ENCODE measurements at regions not wholly inside any gene's neighbourhood (a gene's known extent, or its start where the extent isn't known, plus 50 kb on each side); places are given as distances from the start of the nearest gene placed in this dataset.

- TF ChIP-seq GATA3 (IDR thresholded peaks at IDR 0.05; ENCODE audit: low read depth, low read length): no peak
- no peak for TF ChIP-seq GATA2 (IDR thresholded peaks at IDR 0.05; ENCODE audit: low read depth, low read length)
Observed at GRCh38 chr12:89891933-89892332, 183.3 kb upstream of the ATP2B1 start.

DNA sequence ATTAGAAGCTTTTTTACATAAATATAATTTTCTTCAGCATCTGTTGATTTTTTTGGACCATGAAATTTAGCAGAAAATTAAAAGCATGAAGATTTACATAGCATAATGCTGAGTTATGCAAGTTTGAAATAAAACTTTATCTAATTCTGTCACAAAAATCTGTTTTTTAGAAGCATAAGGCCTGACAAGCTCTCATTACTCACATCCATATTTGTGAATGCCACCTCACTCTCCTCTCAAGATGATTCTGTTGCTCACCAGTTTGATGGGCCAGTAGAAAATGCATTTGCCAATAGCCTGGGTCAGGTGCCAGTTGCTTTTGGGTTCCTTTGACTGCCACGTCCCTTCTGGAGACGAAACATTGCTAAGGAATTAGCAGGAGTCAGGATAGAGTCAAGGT is 181.5 kb upstream of the ATP2B1 start:
- TF ChIP-seq GATA2 (IDR thresholded peaks at IDR 0.05; ENCODE audit: low read depth, low read length): no peak
- no peak for TF ChIP-seq GATA3 (IDR thresholded peaks at IDR 0.05; ENCODE audit: low read depth, low read length)

GRCh38 chr12:89889062-89889461 is 180.4 kb upstream of the ATP2B1 start:
- TF ChIP-seq GATA3 (IDR thresholded peaks at IDR 0.05; ENCODE audit: low read depth, low read length) (no peak), GATA2 (IDR thresholded peaks at IDR 0.05; ENCODE audit: low read depth, low read length) (no peak)

DNA sequence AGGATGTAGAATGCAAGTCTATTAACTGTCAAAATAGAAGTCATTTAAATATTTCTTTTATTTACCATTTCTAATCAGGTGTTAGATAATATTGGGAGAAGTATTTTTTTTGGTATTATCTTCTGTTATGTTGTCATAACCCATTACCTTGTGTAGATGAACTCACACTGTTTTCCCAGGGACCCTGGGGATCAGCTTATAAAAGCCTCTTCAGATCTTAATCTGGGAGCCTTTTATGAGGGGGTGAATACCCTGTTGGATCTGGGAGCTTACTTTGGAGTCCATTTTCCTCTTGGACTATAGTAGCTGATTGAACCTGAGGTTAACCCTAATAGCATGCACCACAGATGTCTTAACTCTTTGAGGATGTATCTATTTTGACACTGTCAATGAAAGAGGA is 176.3 kb upstream of the ATP2B1 start:
- TF ChIP-seq GATA2 (IDR thresholded peaks at IDR 0.05; ENCODE audit: low read depth, low read length) (no peak), GATA3 (IDR thresholded peaks at IDR 0.05; ENCODE audit: low read depth, low read length) (no peak)

DNA sequence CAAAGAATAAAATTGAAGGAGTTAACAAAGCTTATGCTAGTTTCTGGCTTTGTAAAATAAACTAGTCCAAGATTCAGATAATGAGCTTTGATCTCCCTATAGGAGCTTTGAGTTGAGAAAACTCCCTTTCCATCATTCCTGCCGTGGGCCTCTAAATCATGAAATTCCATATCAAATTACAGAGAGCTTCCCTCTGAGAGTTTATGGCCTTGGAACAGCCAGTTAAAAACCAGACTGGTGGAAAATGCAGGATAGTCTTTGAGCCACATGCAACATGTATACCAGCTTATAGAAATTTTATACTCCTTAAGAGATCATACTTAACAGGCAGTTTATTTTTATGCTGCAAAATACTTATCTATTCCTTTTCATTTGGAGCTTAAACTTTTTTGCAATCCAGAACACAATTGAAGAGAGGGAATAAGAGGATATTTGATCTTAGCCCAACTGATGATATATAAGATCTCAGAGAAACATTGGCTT is 175.8 kb upstream of the ATP2B1 start:
- no peak for TF ChIP-seq GATA2 (IDR thresholded peaks at IDR 0.05; ENCODE audit: low read depth, low read length)
- no peak for TF ChIP-seq GATA3 (IDR thresholded peaks at IDR 0.05; ENCODE audit: low read depth, low read length)

DNA sequence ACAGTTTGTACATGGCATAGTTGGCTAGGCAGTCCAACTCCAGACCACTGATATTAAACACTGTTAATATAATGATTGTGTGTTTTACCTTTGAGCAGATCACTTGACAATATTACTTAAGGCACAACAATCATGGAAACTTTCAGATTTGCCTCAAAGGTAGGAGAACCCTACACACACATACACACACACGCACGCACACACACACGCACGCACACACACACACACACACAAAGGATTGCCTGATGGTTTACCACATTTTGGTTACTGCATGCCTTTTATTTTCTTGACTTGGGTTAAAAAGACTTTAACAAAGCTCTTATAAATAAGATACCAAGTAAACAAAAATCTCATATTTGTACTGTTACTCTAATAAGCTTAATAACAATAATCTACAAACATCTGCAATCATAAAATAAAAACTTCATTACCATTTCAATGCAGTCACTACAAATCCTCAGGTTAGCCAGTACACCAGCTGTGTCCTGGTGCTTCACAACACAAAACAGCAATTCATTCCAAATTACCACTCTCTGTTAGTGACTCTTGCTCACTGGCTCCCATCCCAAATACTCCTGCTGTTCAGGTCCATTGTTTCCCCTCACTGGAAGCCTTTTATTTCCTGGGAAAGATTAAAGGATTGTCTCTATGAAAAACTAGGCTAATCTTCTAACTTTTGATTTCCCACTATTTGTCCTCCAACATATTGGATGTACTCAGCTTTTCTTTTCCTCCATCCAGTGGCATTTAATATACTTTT is 175.2 kb upstream of the ATP2B1 start:
- TF ChIP-seq GATA3 (IDR thresholded peaks at IDR 0.05; ENCODE audit: low read depth, low read length): no peak
- no peak for TF ChIP-seq GATA2 (IDR thresholded peaks at IDR 0.05; ENCODE audit: low read depth, low read length)

GRCh38 chr12:89882792-89883191 is 174.2 kb upstream of the ATP2B1 start:
- no peak for TF ChIP-seq GATA3 (IDR thresholded peaks at IDR 0.05; ENCODE audit: low read depth, low read length)
- TF ChIP-seq GATA2 (IDR thresholded peaks at IDR 0.05; ENCODE audit: low read depth, low read length): no peak

- TF ChIP-seq GATA3 (IDR thresholded peaks at IDR 0.05; ENCODE audit: low read depth, low read length): no peak
- no peak for TF ChIP-seq GATA2 (IDR thresholded peaks at IDR 0.05; ENCODE audit: low read depth, low read length)
Observed at GRCh38 chr12:89882050-89882449, 173.4 kb upstream of the ATP2B1 start.

DNA sequence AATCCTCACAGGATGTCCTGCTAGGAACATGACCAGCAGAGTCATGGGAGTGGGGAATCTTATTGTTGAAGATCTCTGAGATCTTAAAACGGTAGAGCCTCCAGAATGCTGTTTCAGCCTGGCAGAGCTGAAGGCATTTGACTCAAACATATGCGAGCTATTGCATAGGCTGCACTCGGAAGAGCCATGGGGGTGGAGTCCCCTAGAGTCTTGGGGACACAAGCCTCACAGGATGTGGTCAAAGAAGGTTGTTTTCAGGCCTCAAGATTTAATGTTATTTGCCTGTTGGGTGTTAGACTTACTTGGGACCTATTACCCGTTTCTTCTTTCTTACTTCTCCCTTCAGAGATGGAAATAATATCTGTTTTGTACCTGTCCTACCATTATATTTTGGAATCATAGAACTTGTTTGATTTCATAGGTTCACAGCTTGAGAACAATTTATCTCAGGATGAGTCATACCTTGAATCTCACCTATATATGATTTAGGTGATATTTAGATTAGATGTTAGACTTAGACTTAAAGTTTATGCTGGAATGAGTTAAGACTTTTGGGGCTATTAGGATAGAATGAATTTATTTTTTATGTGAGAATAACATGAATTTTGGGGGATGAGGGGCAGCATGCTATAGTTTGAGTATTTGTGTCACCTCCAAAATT is 172.2 kb upstream of the ATP2B1 start:
- no peak for TF ChIP-seq GATA3 (IDR thresholded peaks at IDR 0.05; ENCODE audit: low read depth, low read length)
- no peak for TF ChIP-seq GATA2 (IDR thresholded peaks at IDR 0.05; ENCODE audit: low read depth, low read length)

DNA sequence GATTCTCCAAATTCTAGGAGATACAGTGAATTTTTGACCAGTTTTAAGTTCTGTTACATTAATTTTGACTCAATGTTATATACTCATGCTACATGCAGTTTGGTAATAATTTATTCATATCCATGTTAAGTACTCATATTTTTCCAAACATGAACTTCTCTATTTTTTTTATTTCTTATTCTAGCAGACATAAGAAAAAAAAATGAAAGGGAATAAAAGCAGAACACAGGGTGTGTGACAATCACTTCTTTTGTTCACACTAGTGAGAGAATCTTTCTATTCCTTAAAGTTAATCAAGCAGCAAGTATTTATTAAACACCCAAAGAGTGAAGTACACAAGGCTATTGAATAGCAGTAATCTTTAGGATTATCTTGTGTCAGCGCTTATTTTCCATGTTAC is 171.1 kb upstream of the ATP2B1 start:
- TF ChIP-seq GATA2 (IDR thresholded peaks at IDR 0.05; ENCODE audit: low read depth, low read length) (no peak), GATA3 (IDR thresholded peaks at IDR 0.05; ENCODE audit: low read depth, low read length) (no peak)

GRCh38 chr12:89878950-89879349 is 170.3 kb upstream of the ATP2B1 start:
- TF ChIP-seq GATA2 (IDR thresholded peaks at IDR 0.05; ENCODE audit: low read depth, low read length): no peak

DNA sequence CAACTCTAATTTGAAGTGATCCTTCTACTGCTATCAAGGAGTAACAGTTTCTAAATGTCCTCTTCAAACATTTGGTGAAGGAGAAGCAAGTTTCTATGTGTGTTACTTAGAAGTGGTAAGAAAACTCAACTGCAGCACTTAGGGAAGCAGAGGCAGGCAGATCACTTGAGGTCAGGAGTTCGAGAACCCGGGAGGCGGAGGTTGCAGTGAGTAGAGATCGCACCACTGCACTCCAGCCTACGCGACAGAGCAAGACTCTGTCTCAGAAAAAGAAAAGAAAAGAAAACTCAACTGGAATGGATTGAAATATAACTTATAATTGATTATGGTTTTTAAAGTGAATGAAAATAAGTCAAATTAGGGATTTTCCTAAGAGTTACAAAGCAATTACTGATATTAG is 169.7 kb upstream of the ATP2B1 start:
- TF ChIP-seq GATA3 (IDR thresholded peaks at IDR 0.05; ENCODE audit: low read depth, low read length): no peak
- no peak for TF ChIP-seq GATA2 (IDR thresholded peaks at IDR 0.05; ENCODE audit: low read depth, low read length)

- no peak for TF ChIP-seq GATA3 (IDR thresholded peaks at IDR 0.05; ENCODE audit: low read depth, low read length)
- no peak for TF ChIP-seq GATA2 (IDR thresholded peaks at IDR 0.05; ENCODE audit: low read depth, low read length)
Observed at GRCh38 chr12:89877671-89878070, 169.0 kb upstream of the ATP2B1 start.

GRCh38 chr12:89877136-89877535 is 168.5 kb upstream of the ATP2B1 start:
- TF ChIP-seq GATA3 (IDR thresholded peaks at IDR 0.05; ENCODE audit: low read depth, low read length) (no peak), GATA2 (IDR thresholded peaks at IDR 0.05; ENCODE audit: low read depth, low read length) (no peak)

- TF ChIP-seq GATA3 (IDR thresholded peaks at IDR 0.05; ENCODE audit: low read depth, low read length) (no peak), GATA2 (IDR thresholded peaks at IDR 0.05; ENCODE audit: low read depth, low read length) (no peak)
Observed at GRCh38 chr12:89875809-89876208, 167.2 kb upstream of the ATP2B1 start.

All from SH-SY5Y (cell line).